ENCODE measurements at regions not wholly inside any gene's neighbourhood (a gene's known extent, or its start where the extent isn't known, plus 50 kb on each side); places are given as distances from the start of the nearest gene placed in this dataset.
"Not testable (repeated sequence)": the region's sequence is repeated elsewhere in the genome, so short reads cannot be mapped to it uniquely, and the experiment has no call there.

DNA sequence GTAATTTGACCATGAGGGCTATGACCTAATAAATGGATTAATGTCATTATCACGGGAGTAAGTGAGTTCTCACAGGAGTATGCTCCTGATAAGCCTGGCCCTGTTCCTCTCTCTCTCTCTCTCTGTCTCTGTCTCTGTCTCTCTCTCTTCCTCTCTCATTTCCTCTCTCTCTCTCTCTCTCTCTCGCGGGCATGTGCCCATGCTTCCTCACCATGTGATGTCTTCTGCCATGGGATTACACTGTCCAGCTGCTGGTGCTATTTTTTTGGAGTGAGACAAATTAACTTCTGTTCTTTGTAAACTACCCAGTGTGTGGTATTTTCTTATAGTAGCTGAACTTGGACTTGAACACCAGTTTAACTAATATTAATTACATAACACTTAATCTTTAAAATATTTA lies 374.3 kb upstream of the GJE1 start:
- Mint-ChIP-seq H3K27me3 (no peaks in the 10 kb centered on the region), H3K9me3 (no peaks in the 10 kb centered on the region), H3K4me1 (no peaks in the 10 kb centered on the region), H3K4me3 (no peak overlapping the region), H3K27ac (no peak overlapping the region), H3K36me3 (ENCODE audit: low read depth) (no peaks in the 10 kb centered on the region)
- ChIA-PET POLR2A (no interaction called here), CTCF (no interaction called here)
- no peak for DNase-seq

GRCh38 chr6:141753180-141753579 lies 379.5 kb upstream of the GJE1 start:
- no peaks in the 10 kb centered on the region for H3K9me3 Mint-ChIP-seq
- no peaks in the 10 kb centered on the region for H3K27me3 Mint-ChIP-seq
- ChIA-PET POLR2A (no interaction called here), CTCF (no interaction called here)
- DNase-seq, result no peak
- no peak overlapping the region for H3K27ac Mint-ChIP-seq
- H3K4me1 Mint-ChIP-seq, result no peaks in the 10 kb centered on the region
- H3K36me3 Mint-ChIP-seq (ENCODE audit: low read depth), result no peaks in the 10 kb centered on the region
- no peak overlapping the region for H3K4me3 Mint-ChIP-seq

DNA sequence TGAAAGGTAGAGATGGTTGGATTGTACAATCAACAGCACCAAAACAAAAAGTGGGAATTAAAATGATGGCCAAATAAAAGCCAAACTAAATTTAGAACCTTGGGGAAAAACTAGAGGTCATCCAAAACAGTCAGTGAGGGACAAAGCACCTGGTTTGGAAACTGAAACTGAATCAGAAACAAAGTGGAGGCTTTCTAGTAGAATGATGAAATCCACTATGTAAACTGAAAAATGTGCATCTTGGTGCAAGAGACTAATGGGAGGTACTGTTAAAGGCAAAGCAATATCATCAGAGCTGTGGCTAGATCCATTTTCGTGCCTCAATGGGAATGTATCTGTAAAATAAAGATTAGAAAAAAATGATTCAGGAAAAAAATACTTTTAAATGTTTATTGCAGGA lies 380.0 kb upstream of the GJE1 start:
- peak overlapping the region; percentile 36 for H3K27ac Mint-ChIP-seq
- H3K4me1 Mint-ChIP-seq, result no peaks in the 10 kb centered on the region
- no peaks in the 10 kb centered on the region for H3K9me3 Mint-ChIP-seq
- no peaks in the 10 kb centered on the region for H3K27me3 Mint-ChIP-seq
- H3K4me3 Mint-ChIP-seq, result no peak overlapping the region
- no peak for DNase-seq
- CTCF ChIA-PET, result no interaction called here
- POLR2A ChIA-PET, result no interaction called here
- no peaks in the 10 kb centered on the region for H3K36me3 Mint-ChIP-seq (ENCODE audit: low read depth)

DNA sequence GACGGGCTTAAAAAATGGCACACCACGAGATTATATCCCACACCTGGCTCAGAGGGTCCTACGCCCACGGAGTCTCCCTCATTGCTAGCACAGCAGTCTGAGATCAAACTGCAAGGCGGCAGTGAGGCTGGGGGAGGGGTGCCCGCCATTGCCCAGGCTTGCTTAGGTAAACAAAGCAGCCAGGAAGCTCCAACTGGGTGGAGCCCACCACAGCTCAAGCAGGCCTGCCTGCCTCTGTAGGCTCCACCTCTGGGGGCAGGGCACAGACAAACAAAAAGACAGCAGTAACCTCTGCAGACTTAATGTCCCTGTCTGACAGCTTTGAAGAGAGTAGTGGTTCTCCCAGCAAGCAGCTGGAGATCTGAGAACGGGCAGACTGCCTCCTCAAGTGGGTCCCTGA lies 386.4 kb upstream of the GJE1 start:
- H3K27ac Mint-ChIP-seq; H3K4me1 Mint-ChIP-seq; H3K4me3 Mint-ChIP-seq; DNase-seq; CTCF ChIA-PET; H3K27me3 Mint-ChIP-seq; POLR2A ChIA-PET; H3K36me3 Mint-ChIP-seq (ENCODE audit: low read depth); H3K9me3 Mint-ChIP-seq: not testable (repeated sequence)

- DNase-seq, result no peak
- ChIA-PET POLR2A (no interaction called here), CTCF (no interaction called here)
- Mint-ChIP-seq H3K27ac (no peak overlapping the region), H3K36me3 (ENCODE audit: low read depth) (no peaks in the 10 kb centered on the region), H3K27me3 (no peaks in the 10 kb centered on the region), H3K4me3 (no peak overlapping the region), H3K9me3 (no peaks in the 10 kb centered on the region), H3K4me1 (no peaks in the 10 kb centered on the region)
These were observed 387.8 kb upstream of the GJE1 start for GRCh38 chr6:141744971-141745370.

GRCh38 chr6:141744194-141744925 lies 388.4 kb upstream of the GJE1 start:
- no peak for DNase-seq
- Mint-ChIP-seq H3K4me1 (no peaks in the 10 kb centered on the region), H3K4me3 (no peak overlapping the region), H3K36me3 (ENCODE audit: low read depth) (no peaks in the 10 kb centered on the region), H3K27me3 (no peaks in the 10 kb centered on the region), H3K27ac (no peak overlapping the region), H3K9me3 (no peaks in the 10 kb centered on the region)
- CTCF ChIA-PET, result no interaction called here
- POLR2A ChIA-PET, result no interaction called here

DNA sequence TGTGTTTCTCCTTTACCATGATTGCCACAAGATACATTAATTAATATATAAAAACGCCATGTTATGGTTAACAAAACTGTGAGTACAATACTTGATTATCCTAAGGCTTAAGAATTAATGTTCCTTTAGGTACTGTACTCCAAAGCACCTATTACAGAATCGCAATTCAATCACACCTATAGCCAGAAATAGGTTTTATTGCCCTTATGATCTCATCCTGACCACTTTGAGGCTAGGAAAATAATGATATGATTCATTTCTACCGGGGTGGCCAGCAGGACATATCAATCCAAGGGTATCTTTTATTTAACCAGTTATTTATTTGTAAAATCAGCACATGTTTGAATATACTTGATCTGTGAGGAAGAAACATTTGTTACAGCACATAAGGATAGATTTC lies 396.6 kb upstream of the GJE1 start:
- ChIA-PET POLR2A (no interaction called here), CTCF (no interaction called here)
- H3K9me3 Mint-ChIP-seq, result no peaks in the 10 kb centered on the region
- DNase-seq, result no peak
- no peaks in the 10 kb centered on the region for H3K27me3 Mint-ChIP-seq
- H3K27ac Mint-ChIP-seq, result no peak overlapping the region
- no peak overlapping the region for H3K4me3 Mint-ChIP-seq
- no peaks in the 10 kb centered on the region for H3K4me1 Mint-ChIP-seq
- H3K36me3 Mint-ChIP-seq (ENCODE audit: low read depth), result no peaks in the 10 kb centered on the region

- H3K4me1 Mint-ChIP-seq, result no peaks in the 10 kb centered on the region
- DNase-seq, result no peak
- H3K36me3 Mint-ChIP-seq (ENCODE audit: low read depth), result no peaks in the 10 kb centered on the region
- H3K9me3 Mint-ChIP-seq, result no peaks in the 10 kb centered on the region
- POLR2A ChIA-PET, result no interaction called here
- H3K27ac Mint-ChIP-seq, result no peak overlapping the region
- CTCF ChIA-PET, result no interaction called here
- no peak overlapping the region for H3K4me3 Mint-ChIP-seq
- H3K27me3 Mint-ChIP-seq, result no peaks in the 10 kb centered on the region
These were observed 397.6 kb upstream of the GJE1 start for GRCh38 chr6:141735126-141735525.

DNA sequence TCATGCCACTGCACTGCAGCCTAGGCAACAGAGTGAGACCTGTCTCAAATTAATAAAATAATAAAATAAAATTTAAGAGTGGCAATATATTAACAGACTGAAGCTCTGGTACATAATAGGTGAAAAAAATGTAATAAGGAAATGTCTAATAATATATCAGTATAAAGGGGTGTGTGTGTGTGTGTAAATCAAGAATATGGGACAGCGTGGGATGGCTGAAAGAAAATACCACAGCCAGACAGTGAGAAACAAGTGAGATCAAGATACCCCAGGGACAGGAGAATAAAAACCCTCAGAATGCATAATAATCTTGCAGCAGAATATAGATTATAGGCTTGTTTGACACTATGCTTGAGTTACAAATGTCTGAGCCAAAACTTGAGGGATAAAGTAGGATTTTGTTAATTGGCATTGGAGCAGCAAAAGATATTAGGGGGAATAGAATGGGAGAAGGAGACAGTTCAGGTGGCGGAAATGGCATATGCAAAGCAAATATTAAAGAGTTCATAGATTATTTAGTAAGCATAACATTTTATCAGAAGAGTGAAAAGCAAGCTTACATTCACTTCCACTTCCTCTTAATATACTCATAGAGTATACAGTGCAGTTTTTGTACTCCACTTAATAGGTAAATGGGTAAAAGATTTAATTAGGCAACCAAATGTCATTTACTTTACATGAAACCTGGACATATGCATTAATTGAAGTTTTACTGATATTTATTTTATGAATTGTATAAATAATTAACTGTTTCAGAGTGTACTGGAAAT lies 398.5 kb upstream of the GJE1 start:
- no peak for DNase-seq
- Mint-ChIP-seq H3K9me3 (no peaks in the 10 kb centered on the region), H3K4me1 (no peaks in the 10 kb centered on the region), H3K27me3 (no peaks in the 10 kb centered on the region), H3K27ac (no peak overlapping the region), H3K36me3 (ENCODE audit: low read depth) (no peaks in the 10 kb centered on the region), H3K4me3 (no peak overlapping the region)
- CTCF ChIA-PET, result no interaction called here
- POLR2A ChIA-PET, result no interaction called here

DNA sequence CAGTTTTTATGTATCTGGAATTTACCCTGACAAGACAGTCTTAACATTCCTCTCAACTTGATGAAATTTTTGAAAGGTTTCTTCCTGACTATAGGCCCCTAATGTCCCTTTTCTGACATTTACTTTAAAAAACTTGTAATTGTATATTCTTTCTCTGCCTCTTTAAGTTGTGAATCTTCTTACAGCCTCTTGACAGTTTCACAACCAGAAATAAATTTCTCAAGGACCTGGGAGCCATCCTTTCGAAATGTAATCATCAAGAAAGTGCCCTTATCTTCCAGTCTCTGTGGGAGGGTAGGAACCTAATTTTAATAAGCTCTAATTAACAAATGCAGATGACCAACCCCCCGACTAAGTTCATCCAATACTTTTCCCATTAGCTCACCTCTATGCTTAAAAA lies 403.6 kb upstream of the GJE1 start:
- ChIA-PET POLR2A (no interaction called here), CTCF (no interaction called here)
- H3K9me3 Mint-ChIP-seq, result no peaks in the 10 kb centered on the region
- no peaks in the 10 kb centered on the region for H3K27me3 Mint-ChIP-seq
- no peak overlapping the region for H3K27ac Mint-ChIP-seq
- no peak overlapping the region for H3K4me3 Mint-ChIP-seq
- H3K36me3 Mint-ChIP-seq (ENCODE audit: low read depth), result no peaks in the 10 kb centered on the region
- no peaks in the 10 kb centered on the region for H3K4me1 Mint-ChIP-seq
- DNase-seq, result no peak

GRCh38 chr6:141728330-141728729 lies 404.4 kb upstream of the GJE1 start:
- no peak overlapping the region for H3K27ac Mint-ChIP-seq
- H3K4me1 Mint-ChIP-seq, result no peaks in the 10 kb centered on the region
- ChIA-PET CTCF (no interaction called here), POLR2A (no interaction called here)
- DNase-seq, result no peak
- H3K27me3 Mint-ChIP-seq, result no peaks in the 10 kb centered on the region
- no peak overlapping the region for H3K4me3 Mint-ChIP-seq
- H3K9me3 Mint-ChIP-seq, result no peaks in the 10 kb centered on the region
- no peaks in the 10 kb centered on the region for H3K36me3 Mint-ChIP-seq (ENCODE audit: low read depth)

DNA sequence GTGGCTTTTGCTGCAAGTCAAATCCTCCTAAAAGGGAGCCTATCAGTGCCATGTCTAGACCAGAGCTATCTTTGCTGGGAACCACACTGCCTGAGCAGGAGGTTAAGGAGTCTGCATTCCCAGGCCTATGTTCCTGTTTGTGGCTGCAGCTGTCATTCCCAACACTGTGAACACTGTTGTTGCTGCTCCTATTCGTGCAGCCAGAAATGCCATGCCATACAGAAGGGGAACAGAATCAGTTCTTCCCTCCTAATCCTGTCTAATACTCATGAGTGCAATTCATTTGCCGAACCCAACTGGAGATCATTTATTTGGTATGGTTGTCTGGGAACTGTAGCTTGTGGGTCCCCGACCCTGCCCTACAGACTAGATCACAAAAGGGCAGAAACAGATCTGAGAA lies 406.5 kb upstream of the GJE1 start:
- Mint-ChIP-seq H3K36me3 (ENCODE audit: low read depth) (no peaks in the 10 kb centered on the region), H3K27ac (no peak overlapping the region), H3K4me3 (no peak overlapping the region)

DNA sequence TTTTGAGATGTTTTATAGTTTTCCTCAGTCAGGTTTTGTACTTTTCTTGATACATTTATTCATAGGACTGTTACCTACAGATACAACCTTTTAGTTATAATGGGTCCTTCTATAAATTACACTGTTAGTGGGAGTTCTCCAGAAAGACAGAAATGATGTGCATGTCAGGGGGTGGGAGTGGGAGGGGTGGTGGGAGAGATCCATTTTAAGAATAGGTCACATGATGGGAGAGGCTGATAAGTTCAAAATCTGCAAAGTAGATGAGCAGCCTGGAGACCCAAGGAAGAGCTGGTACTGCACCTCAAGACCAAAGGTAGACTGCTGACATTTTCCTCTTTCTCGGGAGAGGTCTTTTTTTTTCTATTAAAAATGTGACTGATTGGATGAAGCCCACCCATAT lies 408.0 kb upstream of the GJE1 start:
- Mint-ChIP-seq H3K4me1 (no peaks in the 10 kb centered on the region), H3K4me3 (no peak overlapping the region), H3K27ac (no peak overlapping the region), H3K27me3 (no peaks in the 10 kb centered on the region), H3K36me3 (ENCODE audit: low read depth) (no peaks in the 10 kb centered on the region), H3K9me3 (no peaks in the 10 kb centered on the region)
- ChIA-PET POLR2A (no interaction called here), CTCF (no interaction called here)
- no peak for DNase-seq

More for the DNA sequence above, 406.5 kb upstream of the GJE1 start:
- H3K9me3 Mint-ChIP-seq, result no peaks in the 10 kb centered on the region
- ChIA-PET POLR2A (no interaction called here), CTCF (no interaction called here)
- DNase-seq, result no peak
- no peaks in the 10 kb centered on the region for H3K4me1 Mint-ChIP-seq
- no peaks in the 10 kb centered on the region for H3K27me3 Mint-ChIP-seq

DNA sequence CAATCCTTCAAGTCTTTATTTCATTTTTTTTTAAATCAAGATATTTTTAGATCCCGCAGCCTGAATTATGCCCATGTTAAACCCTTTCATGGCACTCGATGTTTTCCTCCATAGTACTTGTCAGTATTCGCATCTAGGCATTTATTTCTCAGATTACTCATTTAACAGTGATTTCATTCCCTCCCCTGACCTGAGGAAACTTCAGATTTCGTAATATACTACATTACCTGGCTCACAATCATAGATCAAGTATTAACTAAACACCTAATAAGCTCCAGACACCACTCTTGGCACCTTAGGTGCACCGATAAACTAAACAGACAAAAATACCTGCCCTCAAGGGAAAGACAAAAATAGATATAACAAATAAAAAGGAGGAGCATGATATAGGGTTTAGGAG lies 413.2 kb upstream of the GJE1 start:
- no peaks in the 10 kb centered on the region for H3K36me3 Mint-ChIP-seq (ENCODE audit: low read depth)
- no peak overlapping the region for H3K4me3 Mint-ChIP-seq
- H3K4me1 Mint-ChIP-seq, result no peaks in the 10 kb centered on the region
- H3K27ac Mint-ChIP-seq, result no peak overlapping the region
- DNase-seq, result no peak
- CTCF ChIA-PET, result interaction anchor here (0.6 kb wide), 1 partner anchor 209 kb away, joined by 3 read pairs; no protein-coding TSS in a partner anchor
- H3K9me3 Mint-ChIP-seq, result no peaks in the 10 kb centered on the region
- peaks cover 3% of the 10 kb centered on the region for H3K27me3 Mint-ChIP-seq
- POLR2A ChIA-PET, result no interaction called here

Measured in activated CD4-positive, alpha-beta T cell treated with anti-CD3 and anti-CD28 coated beads, Interleukin-2, amount 10 ng/mL, durations not matched to agents 7 days and 5 days (primary cell).